ENCODE measurements at regions not wholly inside any gene's neighbourhood (a gene's known extent, or its start where the extent isn't known, plus 50 kb on each side); places are given as distances from the start of the nearest gene placed in this dataset.

GRCh38 chr3:30082652-30083051 lies 523.7 kb upstream of the TGFBR2 start:
- TF ChIP-seq, protein P1, sequence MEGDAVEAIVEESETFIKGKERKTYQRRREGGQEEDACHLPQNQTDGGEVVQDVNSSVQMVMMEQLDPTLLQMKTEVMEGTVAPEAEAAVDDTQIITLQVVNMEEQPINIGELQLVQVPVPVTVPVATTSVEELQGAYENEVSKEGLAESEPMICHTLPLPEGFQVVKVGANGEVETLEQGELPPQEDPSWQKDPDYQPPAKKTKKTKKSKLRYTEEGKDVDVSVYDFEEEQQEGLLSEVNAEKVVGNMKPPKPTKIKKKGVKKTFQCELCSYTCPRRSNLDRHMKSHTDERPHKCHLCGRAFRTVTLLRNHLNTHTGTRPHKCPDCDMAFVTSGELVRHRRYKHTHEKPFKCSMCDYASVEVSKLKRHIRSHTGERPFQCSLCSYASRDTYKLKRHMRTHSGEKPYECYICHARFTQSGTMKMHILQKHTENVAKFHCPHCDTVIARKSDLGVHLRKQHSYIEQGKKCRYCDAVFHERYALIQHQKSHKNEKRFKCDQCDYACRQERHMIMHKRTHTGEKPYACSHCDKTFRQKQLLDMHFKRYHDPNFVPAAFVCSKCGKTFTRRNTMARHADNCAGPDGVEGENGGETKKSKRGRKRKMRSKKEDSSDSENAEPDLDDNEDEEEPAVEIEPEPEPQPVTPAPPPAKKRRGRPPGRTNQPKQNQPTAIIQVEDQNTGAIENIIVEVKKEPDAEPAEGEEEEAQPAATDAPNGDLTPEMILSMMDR (IDR thresholded peaks at IDR 0.05; ENCODE audit: low read depth, low read length, poor library complexity, severe bottlenecking) = no peak
- no peak for TF ChIP-seq EZH2phosphoT487 (IDR thresholded peaks at IDR 0.05; ENCODE audit: borderline replicate concordance, low read length)

All from DOHH2 (cell line).